H1 (cell line): ENCODE measurements at regions not wholly inside any gene's neighbourhood (a gene's known extent, or its start where the extent isn't known, plus 50 kb on each side); places are given as distances from the start of the nearest gene placed in this dataset.

Experiments
- CTCF ChIA-PET: fragments of 300-600 bp; sonication (Branson Sonifier 250); formaldehyde crosslinking; loops from one replicate; lab custom pipeline; 2021; ENCODE audit not compliant: partially characterized antibody; lab: Charles Lee
- POLR2A ChIA-PET: fragments of 300-600 bp; sonication (Branson Sonifier 250); formaldehyde crosslinking; loops from one replicate; lab custom pipeline; 2021; ENCODE audit warnings: inconsistent platforms; ENCODE audit not compliant: partially characterized antibody; lab: Charles Lee
- DNase-seq, 2 experiments: peaks; one replicate each; pipeline versions ENCODE4 v3.0.0 to v3.0.0-alpha.2; 2010 to 2022; ENCODE audit warnings: low spot score in 2 of 2, low read depth in 1 of 2, mixed read lengths in 1 of 2
- FAIRE-seq: peaks from 2 replicates; lab custom pipeline; 2011; peaks lifted over from hg19 to GRCh38; lab: Jason Lieb, UNC
- H2AFZ ChIP-seq: 2 replicates; pipeline ENCODE4 v1.8.1; 2012; ENCODE audit warnings: low read length, inconsistent platforms
- H2AK5ac ChIP-seq: 2 replicates; pipeline ENCODE4 v1.6.1; 2013; ENCODE audit warnings: low read depth, low read length
- H2BK120ac ChIP-seq: replicated peaks from 2 replicates; pipeline ENCODE3; 2013; ENCODE audit warnings: low read depth, low read length, inconsistent platforms
- H2BK12ac ChIP-seq: 2 replicates; pipeline ENCODE4 v1.6.1; 2013; ENCODE audit warnings: low read depth, low read length
- H2BK15ac ChIP-seq: 2 replicates; pipeline ENCODE4 v1.6.1; 2013; ENCODE audit warnings: low read length
- H2BK20ac ChIP-seq: 2 replicates; pipeline ENCODE4 v1.6.1; 2013; ENCODE audit warnings: low read length
- H2BK5ac ChIP-seq: 2 replicates; pipeline ENCODE4 v1.6.1; 2013; ENCODE audit warnings: low read depth, low read length
- H3K14ac ChIP-seq: 2 replicates; pipeline ENCODE4 v1.6.1; 2013; ENCODE audit warnings: inconsistent platforms; ENCODE audit not compliant: insufficient read length
- H3K18ac ChIP-seq: 2 replicates; pipeline ENCODE4 v1.6.1; 2013; ENCODE audit warnings: low read length; ENCODE audit errors: extremely low read depth
- H3K23ac ChIP-seq: 2 replicates; pipeline ENCODE4 v1.6.1; 2013; ENCODE audit warnings: inconsistent platforms; ENCODE audit not compliant: insufficient read length
- H3K23me2 ChIP-seq: 2 replicates; pipeline ENCODE4 v1.6.1; 2013; ENCODE audit warnings: low read depth, low read length
- H3K27ac ChIP-seq: 2 replicates; pipeline ENCODE4 v1.6.1; 2011; ENCODE audit warnings: low read depth, low read length, inconsistent platforms
- H3K27me3 ChIP-seq, 4 experiments: replicated peaks in 1 of 4; 1 replicate in 1 of 4; 2 replicates in 3 of 4; pipeline versions ENCODE4 v1.6.1 to v1.8.1; 2011 to 2013; ENCODE audit warnings: low read length in 3 of 4, mild to moderate bottlenecking in 3 of 4, inconsistent platforms in 2 of 4, mixed read lengths in 2 of 4, moderate library complexity in 1 of 4; ENCODE audit not compliant: control insufficient read depth in 3 of 4, insufficient read depth in 3 of 4; ENCODE audit errors: extremely low read depth in 1 of 4
- H3K36me3 ChIP-seq, 4 experiments: 2 replicates each; pipeline versions ENCODE4 v1.6.1 to v1.8.1; 2011 to 2013; ENCODE audit warnings: mild to moderate bottlenecking in 4 of 4, low read length in 3 of 4, moderate library complexity in 2 of 4, control low read depth in 1 of 4, inconsistent platforms in 1 of 4; ENCODE audit not compliant: insufficient read depth in 4 of 4, control insufficient read depth in 2 of 4
- H3K4ac ChIP-seq: replicated peaks from 2 replicates; pipeline ENCODE3; 2013; ENCODE audit warnings: low read length, low read depth, mixed read lengths, inconsistent platforms; ENCODE audit not compliant: insufficient read length
- H3K4me1 ChIP-seq, 4 experiments: replicated peaks in 1 of 4; 1 replicate in 1 of 4; 2 replicates in 3 of 4; pipeline versions ENCODE4 v1.6.1 to v1.8.1; 2011 to 2013; ENCODE audit warnings: low read length in 3 of 4, inconsistent platforms in 2 of 4, mixed read lengths in 1 of 4; ENCODE audit not compliant: insufficient read depth in 4 of 4, control insufficient read depth in 3 of 4
- H3K4me2 ChIP-seq, 2 experiments: 2 replicates each; pipeline versions ENCODE4 v1.6.1 to v1.8.1; 2011 to 2013; ENCODE audit warnings: low read depth in 2 of 2, low read length in 2 of 2, control low read depth in 1 of 2, inconsistent platforms in 1 of 2, mild to moderate bottlenecking in 1 of 2; ENCODE audit not compliant: insufficient read depth in 1 of 2
- H3K4me3 ChIP-seq, 4 experiments: fragments of 200-600, 300-600 bp in 1 of 4; sonication (generic), shearing (Covaris generic), sonication (Bioruptor Twin) in 1 of 4; 2 replicates each; pipeline versions ENCODE4 v1.5.1 to v1.8.1; 2011 to 2016; ENCODE audit warnings: low read length in 4 of 4, low read depth in 3 of 4, control low read depth in 2 of 4, inconsistent platforms in 2 of 4, mild to moderate bottlenecking in 2 of 4, mixed read lengths in 1 of 4, moderate library complexity in 1 of 4; ENCODE audit not compliant: insufficient read depth in 2 of 4; ENCODE audit errors: extremely low read depth in 1 of 4
- H3K56ac ChIP-seq: replicated peaks from 2 replicates; pipeline ENCODE3; 2013; ENCODE audit warnings: low read depth, mild to moderate bottlenecking, mixed read lengths, low read length, inconsistent platforms; ENCODE audit not compliant: insufficient read length
- H3K79me1 ChIP-seq: 2 replicates; pipeline ENCODE4 v1.6.1; 2013; ENCODE audit warnings: low read depth, low read length, control low read depth
- H3K79me2 ChIP-seq, 2 experiments: 2 replicates each; pipeline versions ENCODE4 v1.6.1 to v1.8.1; 2012 to 2013; ENCODE audit warnings: low read length in 2 of 2, mild to moderate bottlenecking in 2 of 2, inconsistent platforms in 1 of 2; ENCODE audit not compliant: insufficient read depth in 2 of 2, control insufficient read depth in 1 of 2
- H3K9ac ChIP-seq, 4 experiments: replicated peaks in 1 of 4; 1 replicate in 1 of 4; 2 replicates in 3 of 4; pipeline versions ENCODE4 v1.6.1 to v1.8.1; 2011 to 2013; ENCODE audit warnings: low read depth in 3 of 4, low read length in 3 of 4, control low read depth in 2 of 4, mild to moderate bottlenecking in 2 of 4, moderate library complexity in 2 of 4, inconsistent platforms in 1 of 4; ENCODE audit errors: extremely low read depth in 1 of 4
- H3K9me3 ChIP-seq, 2 experiments: 2 replicates each; pipeline versions ENCODE4 v1.6.1 to v1.8.1; 2012 to 2013; ENCODE audit warnings: mild to moderate bottlenecking in 2 of 2, moderate library complexity in 2 of 2, control low read depth in 1 of 2, inconsistent platforms in 1 of 2, low read depth in 1 of 2, low read length in 1 of 2, mixed read lengths in 1 of 2; ENCODE audit not compliant: insufficient read depth in 2 of 2
- H4K20me1 ChIP-seq, 2 experiments: replicated peaks in 1 of 2; 2 replicates each; pipeline versions ENCODE3 to v1.8.1; 2011 to 2013; ENCODE audit warnings: inconsistent platforms in 2 of 2, low read length in 2 of 2, mild to moderate bottlenecking in 1 of 2; ENCODE audit not compliant: insufficient read depth in 2 of 2, control insufficient read depth in 1 of 2
- H4K5ac ChIP-seq: 2 replicates; pipeline ENCODE4 v1.6.1; 2013; ENCODE audit warnings: low read length, low read depth, mixed read lengths, inconsistent platforms; ENCODE audit not compliant: insufficient read length
- H4K8ac ChIP-seq: 2 replicates; pipeline ENCODE4 v1.8.0; 2013; ENCODE audit warnings: mild to moderate bottlenecking, moderate library complexity, low read length, inconsistent platforms; ENCODE audit not compliant: insufficient read depth; ENCODE audit errors: extremely low read depth
- H4K91ac ChIP-seq: replicated peaks from 2 replicates; pipeline ENCODE3; 2013; ENCODE audit warnings: low read length, mixed read lengths, inconsistent platforms; ENCODE audit not compliant: insufficient read length
- EP300 ChIP-seq, 2 experiments: IDR thresholded peaks; 1 replicate in 1 of 2; 2 replicates in 1 of 2; pipeline ENCODE4 v1.6.1; 2011 to 2012; ENCODE audit warnings: low read depth in 2 of 2, low read length in 2 of 2, mild to moderate bottlenecking in 2 of 2, borderline replicate concordance in 1 of 2, inconsistent platforms in 1 of 2, moderate library complexity in 1 of 2
- HDAC2 ChIP-seq, 2 experiments: fragments of 300-600 bp in 1 of 2; sonication (generic) in 1 of 2; IDR thresholded peaks; 2 replicates each; pipeline ENCODE4 v1.6.1; 2011 to 2012; ENCODE audit warnings: low read depth in 2 of 2, low read length in 2 of 2, mild to moderate bottlenecking in 2 of 2, moderate library complexity in 2 of 2, borderline replicate concordance in 1 of 2, inconsistent platforms in 1 of 2
- RXRA ChIP-seq: IDR thresholded peaks from 2 replicates; pipeline ENCODE4 v1.6.1; 2011; ENCODE audit warnings: low read depth, mild to moderate bottlenecking, low read length, moderate library complexity; ENCODE audit not compliant: insufficient read depth
- SP1 ChIP-seq: IDR thresholded peaks from 2 replicates; pipeline ENCODE4 v1.6.1; 2011; ENCODE audit warnings: low read depth, low read length
- WGBS, 2 experiments: shearing (Covaris generic) in 1 of 2; methylation state at CpG; one replicate each; pipeline versions ENCODE4 v1.1.6 to v1.1.7; 2013 to 2015; ENCODE audit warnings: low lambda C conversion rate in 2 of 2, mixed read lengths in 2 of 2, inconsistent platforms in 1 of 2, low coverage in 1 of 2, missing lambda C conversion rate in 1 of 2; ENCODE audit not compliant: insufficient replicate concordance in 2 of 2, insufficient coverage in 1 of 2, insufficient read length in 1 of 2; ENCODE audit errors: extremely low coverage in 1 of 2, missing lambda C conversion rate in 1 of 2; 5-methylcytosine and 5-hydroxymethylcytosine counted together

DNA sequence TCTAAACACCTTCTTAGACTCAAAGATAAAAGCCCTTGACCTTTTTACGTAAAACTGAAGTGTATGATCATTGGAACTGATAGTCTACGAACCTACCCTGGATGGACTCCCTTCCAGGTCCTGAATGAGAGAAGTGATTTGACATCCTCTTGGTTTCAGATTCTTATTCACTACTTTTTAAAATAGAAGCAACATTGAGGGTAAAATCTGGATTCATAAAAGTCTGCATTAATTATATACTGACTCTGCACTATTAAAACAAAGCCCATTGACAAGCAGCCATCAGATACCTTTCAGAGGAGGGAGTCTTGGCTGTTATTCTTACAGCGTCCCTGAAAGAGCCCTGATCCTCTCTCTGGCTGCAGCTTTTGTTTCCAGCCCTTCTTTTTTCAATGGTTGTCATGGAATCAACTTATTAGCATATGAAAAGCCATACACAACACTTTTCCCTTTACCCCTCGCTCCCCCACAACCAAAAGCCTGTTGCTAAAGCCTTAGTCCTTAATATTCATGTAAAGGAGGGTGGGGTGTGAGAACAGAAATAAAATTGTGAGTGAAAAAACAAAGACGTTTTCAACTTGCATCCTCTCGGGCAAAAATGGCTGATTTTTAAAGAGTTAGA, 270.0 kb upstream of the MARCKS start:
- Histone ChIP-seq H4K5ac (peak overlapping the region; percentile 41), H4K20me1 (no peaks in the 10 kb centered on the region), H2BK120ac (peak overlapping the region; percentile 30), H2AFZ (peak overlapping the region; percentile 92), H3K14ac (no peak overlapping the region), H4K8ac (no peak overlapping the region), H3K27me3 (no peaks in the 10 kb centered on the region), H4K91ac (peak overlapping the region; percentile 96), H3K9me3 (no peaks in the 10 kb centered on the region), H3K79me1 (no peaks in the 10 kb centered on the region), H3K18ac (peak overlapping the region; percentile 65), H3K4me2 (peak overlapping the region; percentile 62 to 77), H3K79me2 (no peaks in the 10 kb centered on the region), H3K4me3 (peak overlapping the region in 2 of 4 experiments; percentile 9 to 48; a peak in 3 of 8 replicates), H2BK20ac (0 out of 2 replicates have a peak overlapping the region, but pooled peaks have one; percentile 89), H3K9ac (peak overlapping the region in 1 of 4 experiments; percentile 48; a peak in 3 of 7 replicates), H2BK5ac (peak overlapping the region; percentile 84; the same call in 1 of the 2 replicates), H3K4ac (no peak overlapping the region), H3K36me3 (no peaks in the 10 kb centered on the region), H3K23me2 (no peaks in the 10 kb centered on the region; the same call in 1 of the 2 replicates), H2BK15ac (no peak overlapping the region), H3K27ac (peak overlapping the region; percentile 93), H2AK5ac (peak overlapping the region; percentile 20; the same call in 1 of the 2 replicates), H2BK12ac (peak overlapping the region; percentile 95), H3K56ac (no peak overlapping the region), H3K4me1 (peaks cover 5 to 19% (median 13%) of the 10 kb centered on the region in 4 experiments; a peak in 5 of 7 replicates), H3K23ac (no peak overlapping the region)
- FAIRE-seq: peak; percentile 86
- CTCF ChIA-PET: interaction anchor here (0.8 kb wide), 1 partner anchor 25 kb away, joined by 3 read pairs; no protein-coding TSS in a partner anchor
- peak in 1 of 2 experiments; percentile 25 for DNase-seq
- POLR2A ChIA-PET: interaction anchor here (0.6 to 3.3 kb wide), 4 partner anchors 10 to 1304 kb away, joined by 4 to 9 read pairs (median 4); no protein-coding TSS in a partner anchor
- 11% methylated on average over 6 of the region's 6 CpGs; no CpG with 5 or more reads in 1 of the 2 experiments for WGBS, 2 experiments
- TF ChIP-seq EP300 (IDR thresholded peaks at IDR 0.05; ENCODE audit: borderline replicate concordance in 1 of 2, low read depth in 2 of 2, low read length in 2 of 2) (0 out of 3 replicates have a peak, but pooled peaks of 1 of the 2 experiments have one; percentile 3), RXRA (no peak), SP1 (peak; percentile 67), HDAC2 (IDR thresholded peaks at IDR 0.05; ENCODE audit: borderline replicate concordance in 1 of 2, low read depth in 2 of 2, low read length in 2 of 2) (0 out of 4 replicates have a peak, but pooled peaks of 1 of the 2 experiments have one; percentile 12)
